ENCODE measurements at regions not wholly inside any gene's neighbourhood (a gene's known extent, or its start where the extent isn't known, plus 50 kb on each side); places are given as distances from the start of the nearest gene placed in this dataset.

- TF ChIP-seq CTCF (IDR thresholded peaks at IDR 0.05) = no peak
- TF ChIP-seq EP300 (IDR thresholded peaks at IDR 0.05) = no peak
- no peak for TF ChIP-seq POLR2A (IDR thresholded peaks at IDR 0.05)
Observed at GRCh38 chr2:166653185-166653813, 159.2 kb upstream of the SCN7A start.

Data from tibial nerve (tissue), 4 donors.